ENCODE measurements at regions not wholly inside any gene's neighbourhood (a gene's known extent, or its start where the extent isn't known, plus 50 kb on each side); places are given as distances from the start of the nearest gene placed in this dataset.

DNA sequence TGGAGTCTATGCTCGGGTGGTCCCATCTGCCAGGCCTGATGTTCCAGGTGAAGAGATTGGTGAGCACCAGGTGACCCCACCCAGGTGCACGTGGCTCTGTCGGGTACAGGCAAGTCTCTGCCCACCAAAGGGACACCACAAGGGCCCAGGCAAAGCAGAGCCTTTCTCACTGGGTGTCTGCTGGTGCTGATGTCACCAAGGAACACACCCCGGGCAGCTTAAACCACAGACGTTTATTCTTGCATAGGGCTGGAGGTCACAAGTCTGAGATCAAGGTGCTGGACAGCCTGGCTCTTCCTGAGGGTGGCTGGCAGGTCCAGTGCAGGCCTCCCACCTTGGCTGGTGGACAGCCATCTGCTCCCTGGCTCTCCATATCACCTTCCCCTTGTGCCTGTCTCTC is 100.7 kb upstream of the CD93 start:
- no peak for TF ChIP-seq TAF1 (IDR thresholded peaks at IDR 0.05; ENCODE audit: low read depth, low read length)
- TF ChIP-seq POLR2A (IDR thresholded peaks at IDR 0.05; ENCODE audit: low read depth, low read length), result no peak
- no peak for TF ChIP-seq POLR2AphosphoS5 (IDR thresholded peaks at IDR 0.05; ENCODE audit: low read depth, low read length)
- no peak for TF ChIP-seq POU2F2 (IDR thresholded peaks at IDR 0.05; ENCODE audit: low read depth, low read length)
- TF ChIP-seq SPI1 (IDR thresholded peaks at IDR 0.05; ENCODE audit: low read depth, low read length), result no peak

Measured in GM12891 (cell line).